PC-3 (cell line): ENCODE measurements at regions not wholly inside any gene's neighbourhood (a gene's known extent, or its start where the extent isn't known, plus 50 kb on each side); places are given as distances from the start of the nearest gene placed in this dataset.

Experiments used
- ATAC-seq: fragments of 200-7000 bp; cut with Tn5 transposase; 2 replicates; pipeline ENCODE4 v1.9.1; 2020; ENCODE audit warnings: mild to moderate bottlenecking, moderate library complexity
- BruUV-seq: library from RNA; stranded (reverse); fragments of 400-500 nt; replicated peaks from 2 replicates; lab custom pipeline; 2021; lab: Mats Ljungman, UMichigan
- CTCF ChIA-PET: fragments of 300-600 bp; sonication (Branson Sonifier 250); formaldehyde crosslinking; loops from one replicate; lab custom pipeline; 2022; ENCODE audit warnings: antibody characterized with exemption; lab: Charles Lee
- POLR2A ChIA-PET: fragments of 300-600 bp; sonication (Branson Sonifier 250); formaldehyde crosslinking; loops from one replicate; lab custom pipeline; 2022; ENCODE audit warnings: antibody characterized with exemption; ENCODE audit not compliant: unreplicated experiment; lab: Charles Lee
- DNase-seq: peaks from one replicate; pipeline ENCODE4 v3.0.0-alpha.2; 2015
- H2AFZ ChIP-seq: fragments of 300-600 bp; sonication (generic); 2 replicates; pipeline ENCODE4 v1.6.0; 2016; ENCODE audit warnings: antibody characterized with exemption, low read length
- H3F3A ChIP-seq: fragments of 300-600 bp; sonication (generic); one replicate; pipeline ENCODE4 v1.6.0; 2017; ENCODE audit warnings: antibody characterized with exemption, low read length, control low read depth, mild to moderate bottlenecking; ENCODE audit not compliant: unreplicated experiment
- H3K27ac ChIP-seq: fragments of 300-600 bp; sonication (generic); 2 replicates; pipeline ENCODE4 v1.5.1; 2016; ENCODE audit warnings: mild to moderate bottlenecking, low read length
- H3K27me3 ChIP-seq: fragments of 300-600 bp; sonication (generic); 2 replicates; pipeline ENCODE4 v1.6.1; 2016; ENCODE audit warnings: low read length, mixed read lengths
- H3K36me3 ChIP-seq: fragments of 300-600 bp; sonication (generic); 2 replicates; pipeline ENCODE4 v1.6.1; 2016; ENCODE audit warnings: low read depth, mixed run types, low read length, mixed read lengths
- H3K4me1 ChIP-seq: fragments of 300-600 bp; sonication (generic); 2 replicates; pipeline ENCODE4 v1.5.1; 2016; ENCODE audit warnings: low read length; ENCODE audit not compliant: insufficient read depth
- H3K4me2 ChIP-seq: fragments of 300-600 bp; sonication (generic); 2 replicates; pipeline ENCODE4 v1.6.0; 2016; ENCODE audit warnings: low read length
- H3K4me3 ChIP-seq: fragments of 300-600 bp; sonication (generic); 2 replicates; pipeline ENCODE4 v1.5.1; 2016; ENCODE audit warnings: mild to moderate bottlenecking, low read length, mixed read lengths
- H3K79me2 ChIP-seq: fragments of 300-600 bp; sonication (generic); 2 replicates; pipeline ENCODE4 v1.6.1; 2017; ENCODE audit warnings: low read length, mixed read lengths
- H3K9ac ChIP-seq: fragments of 300-600 bp; sonication (generic); 2 replicates; pipeline ENCODE4 v1.6.0; 2016; ENCODE audit warnings: mild to moderate bottlenecking, low read length
- H3K9me2 ChIP-seq: fragments of 300-600 bp; sonication (generic); replicated peaks from 2 replicates; pipeline ENCODE4 v1.6.1; 2016; ENCODE audit warnings: mixed run types, low read length, mixed read lengths
- H3K9me3 ChIP-seq: fragments of 300-600 bp; sonication (generic); 2 replicates; pipeline ENCODE4 v1.6.1; 2016; ENCODE audit warnings: low read length, mixed read lengths
- H4K20me1 ChIP-seq: fragments of 300-600 bp; sonication (generic); 2 replicates; pipeline ENCODE4 v1.6.1; 2016; ENCODE audit warnings: low read length, mixed read lengths
- CTCF ChIP-seq: fragments of 300-600 bp; sonication (generic); conservative IDR thresholded peaks from 2 replicates; pipeline ENCODE4 v1.5.1; 2017; ENCODE audit warnings: antibody characterized with exemption, low read depth, mild to moderate bottlenecking, low read length
- EZH2 ChIP-seq: fragments of 300-600 bp; sonication (generic); IDR thresholded peaks from one replicate; pipeline ENCODE4 v1.6.1; 2017; ENCODE audit warnings: antibody characterized with exemption, mild to moderate bottlenecking, low read length; ENCODE audit not compliant: unreplicated experiment
- EZH2phosphoT487 ChIP-seq: fragments of 300-600 bp; sonication (generic); IDR thresholded peaks from 2 replicates; pipeline ENCODE4 v1.6.1; 2018; ENCODE audit warnings: mild to moderate bottlenecking, antibody characterized with exemption, low read length, borderline replicate concordance
- intact Hi-C: fragments of 100-400 bp; cut with micrococcal nuclease; formaldehyde crosslinking; loops from 2 replicates; pipeline ENCODE4 v1.9.0; 2023

GRCh38 chr3:77773084-77773483, 733.2 kb downstream of the ROBO2 start:
- CTCF ChIA-PET: no interaction called here
- no peak overlapping the region for H3K4me3 ChIP-seq
- H3F3A ChIP-seq: no peaks in the 10 kb centered on the region
- H3K79me2 ChIP-seq: no peaks in the 10 kb centered on the region
- no peaks in the 10 kb centered on the region for H3K9me2 ChIP-seq
- TF ChIP-seq EZH2phosphoT487: no peak
- no peak for TF ChIP-seq CTCF
- no peak for TF ChIP-seq EZH2
- ATAC-seq (no peak), DNase-seq (no peak)
- no peaks in the 10 kb centered on the region for H4K20me1 ChIP-seq
- H3K36me3 ChIP-seq: no peaks in the 10 kb centered on the region
- intact Hi-C loops: no loop called here
- no peaks in the 10 kb centered on the region for H3K9me3 ChIP-seq
- H3K4me2 ChIP-seq: no peak overlapping the region
- BruUV-seq: no TSS peak
- no peaks in the 10 kb centered on the region for H3K27me3 ChIP-seq
- no peak overlapping the region for H3K27ac ChIP-seq
- no peak overlapping the region for H2AFZ ChIP-seq
- POLR2A ChIA-PET: no interaction called here
- no peak overlapping the region for H3K9ac ChIP-seq
- no peaks in the 10 kb centered on the region for H3K4me1 ChIP-seq

GRCh38 chr3:77780278-77780996, 740.5 kb downstream of the ROBO2 start:
- H2AFZ ChIP-seq: no peak overlapping the region
- no peak overlapping the region for H3K9ac ChIP-seq
- TF ChIP-seq EZH2phosphoT487: no peak
- H3K79me2 ChIP-seq: no peaks in the 10 kb centered on the region
- POLR2A ChIA-PET: interaction anchor here (0.6 kb wide), 1 partner anchor 85 kb away, joined by 3 read pairs; no protein-coding TSS in a partner anchor
- H3K27me3 ChIP-seq: no peaks in the 10 kb centered on the region
- no peaks in the 10 kb centered on the region for H4K20me1 ChIP-seq
- H3K9me2 ChIP-seq: no peaks in the 10 kb centered on the region
- no peaks in the 10 kb centered on the region for H3K4me1 ChIP-seq
- no peaks in the 10 kb centered on the region for H3F3A ChIP-seq
- ATAC-seq: no peak
- no peaks in the 10 kb centered on the region for H3K9me3 ChIP-seq
- no peak for DNase-seq
- no peak overlapping the region for H3K27ac ChIP-seq
- no peak overlapping the region for H3K4me3 ChIP-seq
- no TSS peak for BruUV-seq
- CTCF ChIA-PET: no interaction called here
- H3K4me2 ChIP-seq: no peak overlapping the region
- no peaks in the 10 kb centered on the region for H3K36me3 ChIP-seq
- intact Hi-C loops: no loop called here

- Histone ChIP-seq H3K79me2 (no peaks in the 10 kb centered on the region), H2AFZ (no peak overlapping the region), H3K9ac (no peak overlapping the region), H3K9me2 (no peaks in the 10 kb centered on the region), H3K27ac (no peak overlapping the region), H3F3A (no peaks in the 10 kb centered on the region), H3K9me3 (no peaks in the 10 kb centered on the region), H3K36me3 (no peaks in the 10 kb centered on the region), H4K20me1 (no peaks in the 10 kb centered on the region), H3K27me3 (no peaks in the 10 kb centered on the region), H3K4me2 (no peak overlapping the region), H3K4me3 (no peak overlapping the region), H3K4me1 (no peaks in the 10 kb centered on the region)
- TF ChIP-seq CTCF: no peak
- TF ChIP-seq EZH2phosphoT487: no peak
- TF ChIP-seq EZH2: no peak
- intact Hi-C loops: no loop called here
- CTCF ChIA-PET: no interaction called here
- BruUV-seq: no TSS peak
- ATAC-seq (no peak), DNase-seq (no peak)
- POLR2A ChIA-PET: no interaction called here
Measured at GRCh38 chr3:77786216-77786615, 746.3 kb downstream of the ROBO2 start.
